Trophoblast cell (in vitro differentiated cells and primary cell): ENCODE measurements at regions not wholly inside any gene's neighbourhood (a gene's known extent, or its start where the extent isn't known, plus 50 kb on each side); places are given as distances from the start of the nearest gene placed in this dataset.

Source experiments
- DNase-seq, 2 donors: peaks; one replicate each; pipeline ENCODE4 v3.0.0-alpha.2; 2016
- H2AFZ ChIP-seq: 2 replicates; pipeline ENCODE4 v1.6.1; 2013; ENCODE audit warnings: low read length, moderate library complexity, mild to moderate bottlenecking; ENCODE audit not compliant: insufficient read depth, poor library complexity
- H2AK5ac ChIP-seq: 2 replicates; pipeline ENCODE4 v1.6.1; 2013; ENCODE audit warnings: mild to moderate bottlenecking, low read length
- H2BK120ac ChIP-seq: 2 replicates; pipeline ENCODE4 v1.6.1; 2013; ENCODE audit warnings: low read length, mild to moderate bottlenecking, moderate library complexity; ENCODE audit not compliant: insufficient read depth, poor library complexity
- H2BK12ac ChIP-seq: 2 replicates; pipeline ENCODE4 v1.6.1; 2013; ENCODE audit warnings: mild to moderate bottlenecking, low read length, moderate library complexity
- H2BK5ac ChIP-seq: 2 replicates; pipeline ENCODE4 v1.6.1; 2013; ENCODE audit warnings: low read length, low read depth, moderate library complexity, mild to moderate bottlenecking; ENCODE audit not compliant: poor library complexity
- H3K14ac ChIP-seq: 2 replicates; pipeline ENCODE4 v1.6.1; 2013; ENCODE audit warnings: mild to moderate bottlenecking, low read length
- H3K18ac ChIP-seq: 2 replicates; pipeline ENCODE4 v1.6.1; 2013; ENCODE audit warnings: mild to moderate bottlenecking, low read length
- H3K23ac ChIP-seq: 2 replicates; pipeline ENCODE4 v1.6.1; 2013; ENCODE audit warnings: low read length
- H3K27ac ChIP-seq: 2 replicates; pipeline ENCODE4 v1.5.1; 2013; ENCODE audit warnings: low read depth, mild to moderate bottlenecking, inconsistent platforms, low read length, moderate library complexity
- H3K27me3 ChIP-seq: 2 replicates; pipeline ENCODE4 v1.6.1; 2013; ENCODE audit warnings: inconsistent platforms, mild to moderate bottlenecking, low read length, moderate library complexity; ENCODE audit not compliant: insufficient read depth
- H3K36me3 ChIP-seq, 2 experiments: 1 replicate in 1 of 2; 2 replicates in 1 of 2; pipeline ENCODE4 v1.6.1; 2013; ENCODE audit warnings: low read length in 2 of 2, mild to moderate bottlenecking in 2 of 2, moderate library complexity in 1 of 2; ENCODE audit not compliant: insufficient read depth in 2 of 2, control insufficient read depth in 1 of 2
- H3K4ac ChIP-seq: 2 replicates; pipeline ENCODE4 v1.6.1; 2013; ENCODE audit warnings: low read depth, mild to moderate bottlenecking, low read length, moderate library complexity
- H3K4me1 ChIP-seq, 2 experiments: 1 replicate in 1 of 2; 2 replicates in 1 of 2; pipeline ENCODE4 v1.6.1; 2013; ENCODE audit warnings: low read length in 2 of 2, mild to moderate bottlenecking in 2 of 2, moderate library complexity in 1 of 2; ENCODE audit not compliant: insufficient read depth in 2 of 2, control insufficient read depth in 1 of 2
- H3K4me2 ChIP-seq: 2 replicates; pipeline ENCODE4 v1.6.1; 2013; ENCODE audit warnings: inconsistent platforms, mild to moderate bottlenecking, low read length, moderate library complexity
- H3K4me3 ChIP-seq: 2 replicates; pipeline ENCODE4 v1.5.1; 2013; ENCODE audit warnings: mild to moderate bottlenecking, low read depth, low read length, inconsistent platforms
- H3K79me1 ChIP-seq: one replicate; pipeline ENCODE4 v1.6.1; 2013; ENCODE audit warnings: low read length
- H3K79me2 ChIP-seq: 2 replicates; pipeline ENCODE4 v1.6.1; 2013; ENCODE audit warnings: low read length, mild to moderate bottlenecking; ENCODE audit not compliant: control insufficient read depth, insufficient read depth, poor library complexity
- H3K9ac ChIP-seq: 2 replicates; pipeline ENCODE4 v1.6.1; 2013; ENCODE audit warnings: mild to moderate bottlenecking, low read length
- H3K9me3 ChIP-seq: 2 replicates; pipeline ENCODE4 v1.6.1; 2013; ENCODE audit warnings: low read depth, mild to moderate bottlenecking, control low read depth, inconsistent platforms, low read length; ENCODE audit not compliant: insufficient read depth
- H4K12ac ChIP-seq: 2 replicates; pipeline ENCODE4 v1.6.1; 2013; ENCODE audit warnings: low read depth, mild to moderate bottlenecking, low read length, moderate library complexity
- H4K8ac ChIP-seq: 2 replicates; pipeline ENCODE4 v1.6.1; 2013; ENCODE audit warnings: low read depth, mild to moderate bottlenecking, low read length, moderate library complexity
- H4K91ac ChIP-seq: one replicate; pipeline ENCODE4 v1.6.1; 2013; ENCODE audit warnings: low read depth, mild to moderate bottlenecking, low read length, moderate library complexity
- WGBS: extraction: QIAGEN DNeasy Blood & Tissue Kit; methylation state at CpG from one replicate; pipeline ENCODE4 v1.1.7; 2013; ENCODE audit warnings: missing lambda C conversion rate; ENCODE audit not compliant: insufficient read length, insufficient coverage; ENCODE audit errors: extremely low coverage; 5-methylcytosine and 5-hydroxymethylcytosine counted together

- Histone ChIP-seq H3K4ac (no peak overlapping the region), H3K9me3 (no peaks in the 10 kb centered on the region), H3K79me1 (no peaks in the 10 kb centered on the region), H3K23ac (no peak overlapping the region), H3K27me3 (no peaks in the 10 kb centered on the region), H3K9ac (no peak overlapping the region), H4K91ac (no peak overlapping the region), H2AK5ac (no peak overlapping the region), H4K12ac (no peak overlapping the region), H4K8ac (no peak overlapping the region), H3K27ac (no peak overlapping the region), H3K4me1 (peaks cover 2 to 3% of the 10 kb centered on the region in 2 experiments), H3K79me2 (no peaks in the 10 kb centered on the region), H3K14ac (no peak overlapping the region), H3K4me3 (no peak overlapping the region), H2AFZ (no peak overlapping the region), H3K36me3 (no peaks in the 10 kb centered on the region), H2BK5ac (no peak overlapping the region), H2BK12ac (no peak overlapping the region), H2BK120ac (no peak overlapping the region), H3K18ac (no peak overlapping the region), H3K4me2 (no peak overlapping the region)
- WGBS: no CpG with 5 or more reads among the region's 1 CpG
- DNase-seq: no peak
Observed at GRCh38 chr4:100690812-100691211, 173.0 kb upstream of the EMCN start.

- no peak for DNase-seq
- H3K9me3 ChIP-seq: no peaks in the 10 kb centered on the region
- H3K23ac ChIP-seq: no peak overlapping the region
- H4K91ac ChIP-seq: no peak overlapping the region
- no peaks in the 10 kb centered on the region for H3K79me1 ChIP-seq
- H2BK120ac ChIP-seq: no peak overlapping the region
- H3K27me3 ChIP-seq: no peaks in the 10 kb centered on the region
- H3K36me3 ChIP-seq: no peaks in the 10 kb centered on the region
- H3K14ac ChIP-seq: no peak overlapping the region
- no peak overlapping the region for H2AK5ac ChIP-seq
- no peak overlapping the region for H3K27ac ChIP-seq
- H4K8ac ChIP-seq: no peak overlapping the region
- H4K12ac ChIP-seq: no peak overlapping the region
- H3K79me2 ChIP-seq: no peaks in the 10 kb centered on the region
- H2BK5ac ChIP-seq: no peak overlapping the region
- H3K4me1 ChIP-seq: no peaks in the 10 kb centered on the region
- no CpG with 5 or more reads among the region's 2 CpGs for WGBS
- H3K4me2 ChIP-seq: no peak overlapping the region
- H3K9ac ChIP-seq: no peak overlapping the region
- no peak overlapping the region for H3K18ac ChIP-seq
- no peak overlapping the region for H3K4ac ChIP-seq
- no peak overlapping the region for H2AFZ ChIP-seq
- no peak overlapping the region for H3K4me3 ChIP-seq
- H2BK12ac ChIP-seq: no peak overlapping the region
Observed at GRCh38 chr4:100688368-100688767, 170.5 kb upstream of the EMCN start.

GRCh38 chr4:100682477-100683218 is 164.8 kb upstream of the EMCN start:
- no peak overlapping the region for H4K12ac ChIP-seq
- no peak overlapping the region for H3K4me2 ChIP-seq
- no peak overlapping the region for H3K4me3 ChIP-seq
- H2AK5ac ChIP-seq: no peak overlapping the region
- no peaks in the 10 kb centered on the region for H3K79me1 ChIP-seq
- WGBS: no CpG with 5 or more reads among the region's 12 CpGs
- no peak overlapping the region for H3K23ac ChIP-seq
- no peaks in the 10 kb centered on the region for H3K27me3 ChIP-seq
- no peaks in the 10 kb centered on the region for H3K79me2 ChIP-seq
- H3K4ac ChIP-seq: no peak overlapping the region
- H2BK120ac ChIP-seq: no peak overlapping the region
- DNase-seq: no peak
- no peak overlapping the region for H2BK5ac ChIP-seq
- H3K36me3 ChIP-seq: no peaks in the 10 kb centered on the region
- no peaks in the 10 kb centered on the region for H3K4me1 ChIP-seq
- H2BK12ac ChIP-seq: no peak overlapping the region
- no peak overlapping the region for H4K91ac ChIP-seq
- H4K8ac ChIP-seq: no peak overlapping the region
- H3K18ac ChIP-seq: no peak overlapping the region
- no peak overlapping the region for H3K9ac ChIP-seq
- no peak overlapping the region for H3K14ac ChIP-seq
- H3K27ac ChIP-seq: no peak overlapping the region
- no peaks in the 10 kb centered on the region for H3K9me3 ChIP-seq
- no peak overlapping the region for H2AFZ ChIP-seq

GRCh38 chr4:100681289-100681688 is 163.5 kb upstream of the EMCN start:
- no peak overlapping the region for H4K8ac ChIP-seq
- no peaks in the 10 kb centered on the region for H3K79me1 ChIP-seq
- H3K79me2 ChIP-seq: no peaks in the 10 kb centered on the region
- H4K91ac ChIP-seq: no peak overlapping the region
- H2BK5ac ChIP-seq: no peak overlapping the region
- H3K27me3 ChIP-seq: no peaks in the 10 kb centered on the region
- H3K4me2 ChIP-seq: no peak overlapping the region
- H3K9me3 ChIP-seq: no peaks in the 10 kb centered on the region
- no peak overlapping the region for H3K4me3 ChIP-seq
- no peak overlapping the region for H2BK120ac ChIP-seq
- no peaks in the 10 kb centered on the region for H3K36me3 ChIP-seq
- H2AFZ ChIP-seq: no peak overlapping the region
- H4K12ac ChIP-seq: no peak overlapping the region
- no peak overlapping the region for H3K23ac ChIP-seq
- no peak overlapping the region for H3K27ac ChIP-seq
- no CpG with 5 or more reads among the region's 3 CpGs for WGBS
- no peak overlapping the region for H3K18ac ChIP-seq
- no peak overlapping the region for H2AK5ac ChIP-seq
- no peaks in the 10 kb centered on the region for H3K4me1 ChIP-seq
- no peak overlapping the region for H3K4ac ChIP-seq
- H3K9ac ChIP-seq: no peak overlapping the region
- no peak overlapping the region for H2BK12ac ChIP-seq
- DNase-seq: no peak
- no peak overlapping the region for H3K14ac ChIP-seq
